CD4-positive, CD25-positive, alpha-beta regulatory T cell (primary cell): ENCODE measurements at regions not wholly inside any gene's neighbourhood (a gene's known extent, or its start where the extent isn't known, plus 50 kb on each side); places are given as distances from the start of the nearest gene placed in this dataset.
"Not testable (repeated sequence)": the region's sequence is repeated elsewhere in the genome, so short reads cannot be mapped to it uniquely, and the experiment has no call there.

ENCODE experiments used
- ATAC-seq, 2 donors: fragments of 150-1000 bp; cut with Tn5 transposase; one replicate each; pipeline ENCODE4 v1.10.0; 2021; ENCODE audit warnings: low read depth in 2 of 2, moderate number of reproducible peaks in 2 of 2, moderate library complexity in 1 of 2
- DNase-seq, 3 donors: peaks; one replicate each; pipeline versions ENCODE4 v3.0.0 to v3.0.0-alpha.2; 2012 to 2022; ENCODE audit warnings: mixed read lengths in 1 of 3
- H3K27ac ChIP-seq: one replicate; pipeline ENCODE4 v1.7.0; 2013; ENCODE audit warnings: mild to moderate bottlenecking, low read length; ENCODE audit not compliant: insufficient read depth, poor library complexity, severe bottlenecking
- H3K27me3 ChIP-seq: one replicate; pipeline ENCODE4 v1.7.0; 2013; ENCODE audit warnings: low read length; ENCODE audit not compliant: control insufficient read depth, insufficient read depth
- H3K36me3 ChIP-seq: one replicate; pipeline ENCODE4 v1.7.0; 2013; ENCODE audit warnings: mild to moderate bottlenecking, low read length, moderate library complexity; ENCODE audit not compliant: control insufficient read depth, insufficient read depth
- H3K4me1 ChIP-seq: 2 replicates; pipeline ENCODE4 v1.7.0; 2013; ENCODE audit warnings: mild to moderate bottlenecking, low read length; ENCODE audit not compliant: insufficient read depth, control insufficient read depth, poor library complexity, severe bottlenecking
- H3K4me3 ChIP-seq: one replicate; pipeline ENCODE4 v1.7.0; 2013; ENCODE audit warnings: low read depth, mild to moderate bottlenecking, low read length, moderate library complexity
- H3K9me3 ChIP-seq, 2 experiments: 1 replicate in 1 of 2; 2 replicates in 1 of 2; pipeline ENCODE4 v1.7.0; 2013; ENCODE audit warnings: low read length in 2 of 2, mild to moderate bottlenecking in 1 of 2, moderate library complexity in 1 of 2; ENCODE audit not compliant: control insufficient read depth in 2 of 2
- H3K27ac Mint-ChIP-seq, 3 donors: one replicate each; pipeline ENCODE4 v1.8.0; 2020 to 2022; ENCODE audit warnings: mild to moderate bottlenecking in 3 of 3, mixed read lengths in 3 of 3, moderate library complexity in 2 of 3
- H3K27me3 Mint-ChIP-seq: one replicate; pipeline ENCODE4 v1.8.0; 2022; ENCODE audit warnings: mild to moderate bottlenecking, mixed read lengths
- H3K36me3 Mint-ChIP-seq: one replicate; pipeline ENCODE4 v1.8.0; 2020; ENCODE audit warnings: mixed read lengths
- H3K4me1 Mint-ChIP-seq, 4 donors: one replicate each; pipeline ENCODE4 v1.8.0; 2020 to 2022; ENCODE audit warnings: mixed read lengths in 4 of 4, mild to moderate bottlenecking in 1 of 4
- H3K4me3 Mint-ChIP-seq, 4 donors: one replicate each; pipeline ENCODE4 v1.8.0; 2020 to 2022; ENCODE audit warnings: mild to moderate bottlenecking in 4 of 4, mixed read lengths in 4 of 4, moderate library complexity in 3 of 4
- H3K9me3 Mint-ChIP-seq, 7 donors: one replicate each; pipeline ENCODE4 v1.8.0; 2020 to 2022; ENCODE audit warnings: mixed read lengths in 7 of 7, mild to moderate bottlenecking in 3 of 7, moderate library complexity in 2 of 7

DNA sequence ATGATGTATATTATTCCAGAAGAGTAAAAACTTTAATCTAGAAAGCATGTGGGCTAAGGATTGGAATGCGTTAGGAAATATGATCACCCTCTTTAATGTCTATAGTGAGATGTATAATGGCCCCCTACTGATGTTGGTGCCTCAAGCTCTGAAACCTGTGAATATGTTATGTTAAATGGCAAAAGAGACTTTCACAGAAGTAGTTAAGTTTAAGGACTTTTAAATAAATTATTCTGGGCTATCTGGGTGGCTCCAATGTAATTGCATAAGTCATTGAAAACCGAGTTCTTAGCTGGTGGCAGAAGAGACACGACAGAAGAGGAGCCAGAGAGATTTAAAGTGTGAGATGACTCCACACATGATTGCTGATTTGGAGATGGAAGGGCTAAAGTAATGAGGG is 1048.4 kb downstream of the PRIM2 start:
- not testable (repeated sequence) for ATAC-seq, H3K4me3 Mint-ChIP-seq, H3K4me3 ChIP-seq, DNase-seq, H3K27ac ChIP-seq, H3K4me1 Mint-ChIP-seq, H3K36me3 ChIP-seq, H3K9me3 ChIP-seq, H3K36me3 Mint-ChIP-seq, H3K27ac Mint-ChIP-seq, H3K27me3 Mint-ChIP-seq, H3K4me1 ChIP-seq, H3K27me3 ChIP-seq
- H3K9me3 Mint-ChIP-seq: peaks cover 0 to 17% (median 3%) of the 10 kb centered on the region in 7 donors

GRCh38 chr6:58406659-58407058 is 1089.2 kb downstream of the PRIM2 start:
- not testable (repeated sequence) for H3K36me3 Mint-ChIP-seq, H3K27me3 Mint-ChIP-seq, H3K4me1 Mint-ChIP-seq, H3K4me3 ChIP-seq, DNase-seq, H3K27ac Mint-ChIP-seq, H3K36me3 ChIP-seq, H3K4me3 Mint-ChIP-seq, ATAC-seq, H3K27ac ChIP-seq, H3K27me3 ChIP-seq, H3K4me1 ChIP-seq
- H3K9me3 ChIP-seq: peaks cover 12 to 25% of the 10 kb centered on the region in 2 experiments
- H3K9me3 Mint-ChIP-seq: peaks cover 0 to 56% (median 2%) of the 10 kb centered on the region in 7 donors

GRCh38 chr6:58419321-58419720 is 1101.9 kb downstream of the PRIM2 start:
- H3K36me3 ChIP-seq: no peaks in the 10 kb centered on the region
- no peak overlapping the region for H3K27ac Mint-ChIP-seq
- DNase-seq (no peak), ATAC-seq (no peak)
- H3K9me3 Mint-ChIP-seq: peaks cover 0 to 20% (median 3%) of the 10 kb centered on the region in 7 donors
- no peak overlapping the region for H3K4me3 Mint-ChIP-seq
- no peak overlapping the region for H3K27ac ChIP-seq
- no peaks in the 10 kb centered on the region for H3K4me1 ChIP-seq
- H3K36me3 Mint-ChIP-seq: no peaks in the 10 kb centered on the region
- H3K9me3 ChIP-seq: peaks cover 7 to 18% of the 10 kb centered on the region in 2 experiments
- H3K27me3 Mint-ChIP-seq: no peaks in the 10 kb centered on the region
- H3K4me1 Mint-ChIP-seq: no peaks in the 10 kb centered on the region
- H3K4me3 ChIP-seq: no peak overlapping the region
- H3K27me3 ChIP-seq: no peaks in the 10 kb centered on the region
